T-helper 1 cell (primary cell): ENCODE measurements at regions not wholly inside any gene's neighbourhood (a gene's known extent, or its start where the extent isn't known, plus 50 kb on each side); places are given as distances from the start of the nearest gene placed in this dataset.

Experiments
- DNase-seq, 5 donors: peaks; one replicate each; pipeline ENCODE4 v3.0.0-alpha.2; 2012 to 2020

- no peak for DNase-seq
These were observed 607.5 kb upstream of the AGTR1 start for GRCh38 chr3:148090156-148090555.

- no peak for DNase-seq
These were observed 604.9 kb upstream of the AGTR1 start for GRCh38 chr3:148092624-148093347.

- no peak for DNase-seq
These were observed 604.0 kb upstream of the AGTR1 start for GRCh38 chr3:148093753-148094152.

- no peak for DNase-seq
These were observed 601.7 kb upstream of the AGTR1 start for GRCh38 chr3:148095962-148096361.

GRCh38 chr3:148100476-148100875 lies 597.2 kb upstream of the AGTR1 start:
- no peak for DNase-seq

- no peak for DNase-seq
These were observed 596.6 kb upstream of the AGTR1 start for GRCh38 chr3:148101061-148101460.

GRCh38 chr3:148102156-148102555 lies 595.5 kb upstream of the AGTR1 start:
- DNase-seq = no peak

GRCh38 chr3:148106062-148106461 lies 591.6 kb upstream of the AGTR1 start:
- DNase-seq = no peak

- DNase-seq = no peak
These were observed 570.7 kb upstream of the AGTR1 start for GRCh38 chr3:148126956-148127355.

GRCh38 chr3:148128136-148128535 lies 569.6 kb upstream of the AGTR1 start:
- DNase-seq = no peak

- no peak for DNase-seq
These were observed 565.6 kb upstream of the AGTR1 start for GRCh38 chr3:148131990-148132638.

- no peak for DNase-seq
These were observed 560.9 kb upstream of the AGTR1 start for GRCh38 chr3:148136816-148137215.

- no peak for DNase-seq
These were observed 551.5 kb upstream of the AGTR1 start for GRCh38 chr3:148146241-148146640.

GRCh38 chr3:148146947-148147826 lies 550.5 kb upstream of the AGTR1 start:
- no peak for DNase-seq

GRCh38 chr3:148147903-148148302 lies 549.8 kb upstream of the AGTR1 start:
- no peak for DNase-seq

GRCh38 chr3:148149556-148149955 lies 548.1 kb upstream of the AGTR1 start:
- DNase-seq = no peak

- no peak for DNase-seq
These were observed 547.6 kb upstream of the AGTR1 start for GRCh38 chr3:148150141-148150540.

GRCh38 chr3:148158210-148158609 lies 539.5 kb upstream of the AGTR1 start:
- no peak for DNase-seq

GRCh38 chr3:148162132-148162531 lies 535.6 kb upstream of the AGTR1 start:
- DNase-seq = no peak

GRCh38 chr3:148168347-148168746 lies 529.4 kb upstream of the AGTR1 start:
- DNase-seq = no peak

GRCh38 chr3:148173851-148174250 lies 523.9 kb upstream of the AGTR1 start:
- no peak for DNase-seq

GRCh38 chr3:148175214-148175613 lies 522.5 kb upstream of the AGTR1 start:
- no peak for DNase-seq

- no peak for DNase-seq
These were observed 519.2 kb upstream of the AGTR1 start for GRCh38 chr3:148178503-148178902.

- no peak for DNase-seq
These were observed 512.9 kb upstream of the AGTR1 start for GRCh38 chr3:148184798-148185197.
